Dermis blood vessel endothelial cell (primary cell): ENCODE measurements at regions not wholly inside any gene's neighbourhood (a gene's known extent, or its start where the extent isn't known, plus 50 kb on each side); places are given as distances from the start of the nearest gene placed in this dataset.

ENCODE experiments used
- DNase-seq: peaks from one replicate; pipeline ENCODE4 v3.0.0; 2010

DNA sequence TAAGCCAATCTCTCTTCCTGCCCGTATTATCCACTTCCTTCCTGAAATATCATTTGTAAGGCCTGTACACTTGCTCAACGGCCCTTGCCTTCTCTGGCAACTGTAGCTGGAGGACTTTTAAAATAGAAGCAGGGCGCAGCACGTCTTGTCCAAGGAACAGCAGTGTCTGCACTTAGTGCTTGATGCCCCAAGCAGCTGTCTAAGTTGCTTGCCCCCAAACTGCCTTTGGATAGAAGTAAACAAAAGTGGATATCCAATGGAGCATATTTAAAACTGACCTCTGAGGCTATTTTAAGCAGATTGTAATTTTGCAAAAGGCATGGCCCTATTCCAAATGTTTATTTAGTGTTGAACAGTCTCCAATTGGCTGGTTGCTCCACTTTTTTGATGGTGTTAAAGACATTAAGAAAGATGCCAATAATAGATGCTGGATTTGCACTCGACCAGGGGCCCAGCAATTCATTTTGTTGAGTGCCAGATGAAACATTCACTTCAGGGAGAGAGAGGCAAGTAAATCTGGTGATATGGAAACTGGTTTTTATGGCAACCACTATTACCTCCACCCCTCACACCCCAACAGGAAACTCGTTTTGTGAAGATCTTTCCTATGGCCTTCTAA is 526.8 kb upstream of the TBL1XR1 start:
- peak; percentile 45 for DNase-seq

DNA sequence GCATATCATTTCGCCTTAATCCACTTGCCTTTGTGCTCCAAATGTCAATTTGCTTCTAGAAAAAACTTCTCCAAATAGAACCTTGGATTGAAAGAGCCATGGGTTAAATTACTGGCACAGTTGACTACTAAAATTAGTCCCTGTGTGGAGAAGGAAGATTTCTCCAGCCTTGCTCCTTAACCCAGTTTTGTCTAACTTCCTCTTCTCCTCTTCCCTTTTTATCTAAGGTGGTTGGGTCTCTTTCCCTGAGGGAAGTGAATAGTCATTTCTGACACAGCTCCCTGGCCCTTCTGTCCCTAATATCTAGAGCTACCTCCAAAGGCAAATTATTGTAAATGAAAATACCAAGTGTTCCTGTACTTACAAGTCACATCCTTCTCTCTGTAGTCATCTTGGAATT is 527.9 kb upstream of the TBL1XR1 start:
- DNase-seq, result no peak

DNA sequence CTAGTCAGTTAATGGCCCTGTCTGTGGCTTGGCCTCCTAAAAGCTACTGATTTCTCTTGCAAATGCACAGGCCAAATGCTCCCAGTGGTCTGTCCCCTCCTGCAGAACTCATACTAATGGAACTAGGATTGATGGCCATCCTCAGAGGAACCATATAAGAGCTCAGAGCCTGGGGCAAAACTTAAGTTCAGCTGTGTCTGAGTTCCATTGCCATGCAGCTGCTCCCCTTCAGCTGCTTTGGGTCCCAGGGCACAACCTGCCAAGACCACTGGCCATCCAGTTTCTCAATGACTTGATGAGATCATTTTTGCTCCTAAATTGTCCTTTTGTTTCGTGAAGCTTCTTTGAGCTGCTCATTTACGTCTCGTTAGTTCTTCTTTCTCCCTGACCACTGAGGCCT is 529.5 kb upstream of the TBL1XR1 start:
- DNase-seq, result no peak

DNA sequence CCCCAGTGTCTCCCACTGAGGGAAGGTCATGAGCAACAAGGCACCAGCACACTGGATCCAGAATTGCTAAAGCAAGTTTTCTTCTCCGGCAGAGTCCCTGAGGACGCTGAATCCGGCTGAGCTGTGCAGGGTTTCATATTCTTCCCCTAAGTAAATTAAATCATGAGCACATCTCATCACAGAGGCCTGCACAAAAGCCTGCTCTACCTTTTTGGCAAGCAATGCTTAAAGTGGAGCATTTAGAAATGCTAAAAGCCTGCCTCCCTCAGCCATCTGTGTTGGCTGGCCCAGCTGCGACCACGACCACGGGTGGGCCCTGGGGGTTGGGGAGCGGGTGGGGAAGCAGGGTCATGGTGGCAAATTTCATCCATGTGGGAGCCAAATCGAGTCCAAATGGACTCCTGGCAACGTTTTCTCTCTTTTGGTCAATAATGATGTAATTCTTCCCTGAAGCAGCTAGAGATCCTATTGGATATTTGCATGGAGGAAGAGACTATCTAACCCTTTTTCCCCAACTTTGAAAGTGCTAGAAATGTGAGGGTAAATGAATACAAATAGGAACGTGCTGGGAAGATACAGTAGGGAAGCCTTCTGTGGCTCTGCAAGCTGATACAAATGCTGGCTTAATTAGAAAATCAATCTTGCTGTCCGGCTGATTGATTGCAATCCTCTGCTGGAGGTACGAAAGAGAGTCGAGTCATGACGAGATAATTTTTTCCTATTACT is 532.8 kb upstream of the TBL1XR1 start:
- DNase-seq, result no peak

DNA sequence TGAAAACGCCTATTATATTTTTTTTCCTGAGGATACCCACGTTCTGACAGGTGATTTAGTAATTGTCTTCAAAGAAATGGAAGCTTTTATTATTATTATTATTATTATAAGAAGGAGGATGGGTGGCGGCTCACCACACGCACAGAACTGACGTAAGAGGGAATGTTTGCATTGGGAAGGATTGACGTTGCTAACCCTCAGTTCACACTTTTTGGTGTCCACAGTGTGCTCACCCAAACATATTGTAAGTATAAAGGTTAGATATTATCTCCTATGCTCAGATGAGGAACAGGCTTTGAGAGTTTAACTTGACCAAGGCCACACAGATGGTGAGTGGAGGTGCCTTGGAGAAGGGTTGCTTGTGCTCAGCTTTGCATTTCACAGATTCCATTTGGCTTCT is 533.5 kb upstream of the TBL1XR1 start:
- DNase-seq, result no peak

DNA sequence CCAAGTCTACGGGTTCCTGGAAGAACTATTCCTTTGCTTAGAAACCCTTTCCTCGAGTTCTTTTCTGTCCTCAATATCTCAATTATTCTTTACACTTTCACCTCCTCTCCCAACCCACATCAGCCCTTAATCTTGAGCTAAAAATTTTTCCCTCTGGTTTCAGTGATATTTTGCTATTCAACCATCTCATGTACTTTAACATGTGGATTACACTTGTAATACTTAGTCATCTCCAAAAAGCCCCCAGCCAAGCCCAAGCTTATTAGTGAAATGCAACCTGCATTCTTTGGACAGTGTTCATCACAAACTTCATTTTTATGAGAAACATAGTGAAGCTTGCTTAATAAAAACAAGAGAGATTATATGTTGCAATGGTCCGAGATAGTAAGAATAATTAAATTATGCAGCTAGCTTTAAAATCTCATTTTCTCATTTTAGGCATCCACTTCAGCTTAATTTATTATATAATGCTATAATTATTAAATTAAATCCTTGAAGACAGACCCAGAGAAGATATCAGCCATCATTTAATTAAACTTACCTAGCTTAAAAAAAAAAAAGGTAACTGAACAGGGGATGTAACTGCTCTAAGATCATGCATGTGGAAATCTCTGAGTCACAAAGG is 534.5 kb upstream of the TBL1XR1 start:
- DNase-seq, result no peak

DNA sequence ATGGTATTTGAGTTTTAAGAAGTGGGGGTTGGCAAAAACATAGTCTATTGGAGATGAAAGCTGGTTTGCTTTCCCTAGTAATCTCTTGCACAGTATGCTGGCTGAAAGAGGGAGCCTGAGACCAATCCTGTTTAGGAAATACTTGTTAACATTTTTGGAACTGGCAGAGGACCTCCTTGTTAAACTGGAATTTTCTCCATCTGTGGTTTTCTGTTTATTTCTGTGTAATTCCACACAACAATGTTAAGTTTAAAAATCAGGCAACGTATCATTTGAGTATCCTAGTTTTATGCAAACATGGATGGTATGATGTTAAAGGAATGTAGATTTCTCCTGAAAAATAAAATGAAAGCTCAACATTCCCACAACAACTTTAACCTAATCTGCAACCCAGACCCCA is 536.0 kb upstream of the TBL1XR1 start:
- DNase-seq, result no peak

DNA sequence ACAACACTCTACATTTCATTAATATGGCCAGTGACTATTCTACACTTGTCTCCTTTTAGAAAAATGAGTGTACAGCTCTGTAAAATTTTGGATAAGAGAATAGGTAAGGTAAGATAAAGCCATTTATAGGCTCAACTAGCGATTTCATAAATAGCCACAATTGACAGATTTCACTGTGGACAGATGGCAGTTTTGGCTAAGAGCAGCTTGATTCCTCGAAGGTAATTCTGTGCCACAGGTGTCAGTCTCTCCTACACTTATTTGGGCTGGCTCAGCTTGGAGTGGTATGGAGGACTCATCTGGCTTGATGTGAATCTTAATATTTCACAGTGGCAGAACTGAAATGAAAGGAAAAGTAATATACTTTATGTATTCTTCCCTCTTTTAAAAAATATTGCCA is 536.7 kb upstream of the TBL1XR1 start:
- DNase-seq, result no peak

DNA sequence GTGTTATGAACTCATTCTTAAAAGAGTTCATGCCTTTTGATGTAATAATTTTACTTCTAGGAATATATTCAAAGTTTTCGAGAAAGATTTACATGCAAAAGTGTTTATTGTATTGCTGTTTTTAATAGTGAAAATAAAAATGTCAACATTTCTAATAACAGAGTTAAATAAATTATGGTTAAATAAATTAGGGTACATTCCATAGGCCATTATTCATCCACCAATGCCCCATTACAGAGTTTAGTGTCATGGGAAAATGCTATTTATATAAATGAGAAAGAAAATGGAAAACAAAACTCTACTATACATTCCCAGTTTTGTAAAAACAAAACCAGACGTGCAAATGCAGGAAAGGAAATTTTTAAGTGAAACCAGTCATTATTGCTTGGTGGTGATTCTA is 538.1 kb upstream of the TBL1XR1 start:
- no peak for DNase-seq

DNA sequence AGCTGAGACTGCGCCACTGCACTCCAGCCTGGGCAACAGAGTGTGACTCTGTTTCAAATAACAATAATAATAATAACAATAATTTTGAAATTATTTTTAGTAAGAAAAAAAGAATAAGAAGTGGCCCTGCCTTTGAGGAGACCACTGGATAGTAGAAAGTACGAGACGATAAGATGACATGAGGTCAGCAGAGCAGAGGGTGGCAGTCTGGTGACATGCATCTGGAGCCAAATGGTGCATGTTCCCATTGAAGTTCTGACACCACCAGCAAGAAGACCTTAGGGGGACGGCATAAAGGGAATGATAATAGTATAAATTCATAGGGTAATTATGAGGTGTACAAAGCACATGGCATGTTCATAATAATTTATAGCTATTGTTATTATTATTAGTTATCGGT is 542.2 kb upstream of the TBL1XR1 start:
- DNase-seq, result no peak

DNA sequence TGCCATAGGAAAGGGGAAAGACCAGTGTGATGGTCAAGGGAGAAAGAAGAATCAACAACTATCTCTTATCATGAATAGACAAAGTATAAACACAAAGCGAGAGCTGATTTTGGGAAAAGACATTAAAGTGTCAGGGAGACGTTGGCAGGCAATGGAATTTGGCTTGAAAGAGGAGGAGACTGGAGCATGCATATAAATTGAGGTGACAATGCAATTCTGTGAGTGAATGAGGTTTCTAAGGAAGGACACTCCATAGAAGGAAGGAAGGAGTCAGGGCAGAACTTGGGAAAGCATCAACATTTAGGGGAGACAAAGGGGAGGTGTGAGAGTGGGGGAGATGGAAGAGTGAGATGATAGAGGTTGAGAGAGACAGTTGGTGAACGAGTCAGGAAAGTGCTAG is 543.0 kb upstream of the TBL1XR1 start:
- no peak for DNase-seq

DNA sequence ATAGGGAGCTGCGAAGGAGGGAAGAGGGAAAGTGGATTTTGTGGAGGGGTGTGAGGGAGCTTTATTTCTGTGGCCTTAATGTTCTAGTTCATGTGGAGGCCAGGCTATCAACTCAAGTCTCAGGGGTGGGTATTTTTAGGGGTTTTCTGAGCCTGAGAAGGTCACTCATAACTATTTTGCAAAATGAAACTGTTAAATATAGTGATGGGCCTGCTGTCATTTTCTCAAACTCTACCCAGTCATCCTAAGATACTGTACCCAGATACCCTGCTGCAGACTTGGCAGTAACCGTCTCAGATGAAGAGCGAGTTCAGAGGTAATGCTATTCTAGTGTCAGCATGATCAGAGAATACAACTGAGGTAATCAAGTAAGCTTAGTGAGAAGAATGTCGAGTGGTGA is 545.0 kb upstream of the TBL1XR1 start:
- DNase-seq, result no peak

DNA sequence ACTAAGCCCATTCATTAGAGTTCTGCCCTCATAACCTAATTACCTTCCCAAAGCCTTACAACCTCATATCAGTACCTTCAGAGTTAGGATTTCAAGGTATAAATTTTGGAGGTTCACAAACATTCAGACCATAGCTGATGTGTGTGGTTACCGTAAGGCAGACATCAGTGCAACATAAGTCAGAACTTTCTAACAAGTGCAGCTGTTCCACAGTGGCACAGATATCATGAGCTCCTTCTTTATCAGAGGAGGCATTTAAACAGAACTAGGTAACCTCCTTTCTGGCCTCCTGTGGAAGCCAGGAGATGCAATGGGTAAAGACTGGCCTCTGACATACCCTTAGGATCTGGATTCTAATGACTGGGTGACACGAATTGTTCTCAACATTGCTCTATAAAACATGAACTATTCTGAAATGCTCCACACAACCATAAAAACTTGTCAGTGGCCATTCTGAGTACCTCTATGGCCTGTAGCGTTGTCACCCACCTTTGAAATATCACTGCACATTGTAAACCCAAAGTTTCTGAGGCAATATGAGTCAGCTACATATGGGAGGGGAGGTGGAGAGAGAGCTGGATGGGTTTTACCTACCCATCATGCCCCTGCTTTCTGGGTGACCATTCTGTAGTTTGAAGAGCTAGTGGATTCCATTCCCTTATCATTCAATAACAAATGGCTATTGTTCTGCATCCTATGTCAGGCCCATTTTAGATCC is 546.0 kb upstream of the TBL1XR1 start:
- DNase-seq, result no peak

DNA sequence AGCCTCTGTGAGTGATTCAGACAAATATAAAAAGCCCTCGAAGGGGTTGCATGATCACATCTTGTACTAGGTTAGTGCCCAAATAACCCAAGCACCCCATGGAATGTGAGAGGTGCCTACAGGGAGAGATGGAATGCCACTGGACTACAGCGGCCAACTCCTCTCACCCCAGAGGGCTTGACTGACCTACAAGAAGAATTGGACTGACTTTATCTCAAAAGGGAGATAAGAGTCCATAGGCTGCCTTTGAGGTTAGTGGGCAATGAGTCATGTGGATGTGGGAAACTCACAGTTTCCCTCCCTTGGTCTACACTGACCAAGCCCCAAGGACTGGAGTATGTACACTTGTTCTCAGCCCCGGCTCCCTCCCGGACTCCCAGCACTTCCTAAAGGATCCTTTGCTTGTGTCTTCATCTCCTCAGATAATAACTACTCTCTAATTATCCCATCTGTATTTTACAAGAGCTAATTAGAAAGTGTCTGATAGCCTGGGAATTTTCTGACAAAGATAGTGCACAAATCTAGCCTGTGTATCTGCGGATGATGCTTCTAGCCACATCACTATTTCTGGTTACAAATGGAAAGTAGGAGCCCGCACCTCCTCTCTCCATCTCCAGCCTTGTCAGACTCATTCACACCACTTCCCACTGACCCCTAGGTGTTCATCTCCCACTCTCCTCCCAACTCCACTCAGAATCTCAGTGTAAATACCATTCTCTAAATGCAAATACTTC is 547.8 kb upstream of the TBL1XR1 start:
- no peak for DNase-seq

DNA sequence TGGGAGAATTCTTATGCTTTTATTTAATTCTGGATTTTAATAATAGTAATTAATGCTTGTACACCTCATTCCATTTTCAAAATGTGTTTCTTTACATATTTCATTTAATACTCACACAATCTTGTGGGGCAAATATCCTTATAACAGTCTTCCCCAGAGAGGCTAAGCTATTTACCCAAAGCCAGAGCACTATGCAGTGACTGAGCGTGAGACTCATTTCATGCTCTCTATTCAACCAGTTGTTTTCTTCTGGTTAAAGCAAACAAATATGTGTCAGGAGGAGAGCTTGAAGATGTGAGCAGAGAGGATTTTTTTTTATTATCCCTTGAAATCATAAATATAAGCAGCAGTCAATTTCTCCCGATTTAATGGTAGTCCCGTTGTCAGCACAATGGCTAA is 548.3 kb upstream of the TBL1XR1 start:
- DNase-seq, result no peak

DNA sequence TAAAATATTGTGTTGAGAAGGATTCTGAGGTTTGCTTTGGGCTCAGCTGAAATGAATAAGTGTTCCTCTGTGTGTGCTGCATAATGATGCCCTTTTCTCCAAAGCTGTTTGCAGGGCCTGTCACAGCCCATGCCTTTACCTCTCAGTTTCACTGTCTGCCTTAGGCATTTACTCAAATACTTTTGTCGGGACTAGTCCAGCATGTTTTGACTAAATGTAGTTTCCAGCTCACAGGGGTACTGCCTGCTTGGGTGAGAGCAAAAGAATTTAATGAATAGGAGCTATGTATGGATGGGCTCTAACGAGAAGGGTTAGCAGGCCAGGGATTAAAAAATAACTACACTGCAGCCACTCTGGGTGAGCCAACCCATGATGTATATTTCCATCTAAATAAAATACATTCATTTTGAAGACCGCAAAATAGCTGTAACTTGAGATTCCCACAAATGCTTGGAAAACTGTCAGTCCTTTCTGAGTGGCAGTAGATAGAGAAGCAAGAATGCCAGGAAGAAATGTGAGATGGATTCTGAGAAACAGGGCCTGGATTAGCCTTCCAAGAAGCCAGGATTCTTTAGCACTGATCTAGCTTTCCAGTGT is 549.2 kb upstream of the TBL1XR1 start:
- no peak for DNase-seq

DNA sequence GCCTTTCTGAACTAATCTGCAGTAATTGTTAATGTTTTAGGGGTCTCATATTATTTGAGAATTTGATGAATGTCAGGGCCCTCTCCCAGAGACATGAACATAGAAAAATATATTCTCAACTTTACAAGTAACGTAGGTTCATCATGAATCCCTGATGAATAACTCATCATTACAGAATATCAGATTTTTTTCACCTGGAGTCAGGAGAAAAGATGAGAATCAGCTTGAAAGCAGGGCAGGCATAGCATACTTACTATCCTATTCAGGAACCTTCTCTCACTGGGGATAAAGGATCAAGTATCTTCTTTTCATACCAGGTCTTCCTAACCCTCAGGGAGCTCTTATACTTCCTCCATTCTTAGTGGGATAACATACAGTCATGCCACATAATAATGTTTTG is 552.6 kb upstream of the TBL1XR1 start:
- DNase-seq, result no peak

DNA sequence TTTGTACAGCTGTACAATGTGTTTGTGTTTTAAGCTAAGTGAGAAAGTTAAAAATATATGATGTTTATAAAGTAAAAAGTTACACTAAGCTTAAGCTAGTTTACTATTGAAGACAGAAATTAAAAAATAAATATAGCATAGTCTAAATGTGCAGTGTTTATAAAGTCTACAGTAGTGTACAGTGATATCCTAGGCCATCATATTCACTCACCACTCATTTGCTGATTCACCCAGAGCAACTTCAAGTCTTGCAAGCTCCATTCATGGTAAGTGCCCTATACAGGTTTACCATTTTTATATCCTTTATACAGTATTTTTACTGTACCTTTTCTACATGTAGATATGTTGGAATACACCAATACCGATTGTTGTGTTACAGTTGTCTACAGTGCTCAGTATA is 553.2 kb upstream of the TBL1XR1 start:
- DNase-seq, result no peak

DNA sequence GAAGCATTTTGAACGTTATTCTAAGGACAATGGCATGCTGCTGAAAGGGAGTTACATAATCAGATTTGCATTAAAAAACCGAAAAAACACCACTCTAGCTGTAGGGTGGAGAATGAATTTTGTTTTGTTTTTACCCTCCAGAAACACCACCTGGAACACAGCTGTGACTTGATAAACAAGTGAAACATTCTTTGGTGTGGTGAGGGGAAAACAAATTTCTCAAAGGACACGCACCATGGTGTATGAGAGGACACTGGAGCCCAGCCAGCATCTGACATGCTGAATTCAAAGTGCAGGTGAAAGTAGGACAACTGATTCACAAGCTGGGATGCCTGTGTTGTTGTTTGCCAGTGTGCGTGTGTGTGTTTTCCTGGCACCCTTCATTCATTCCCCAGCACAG is 554.5 kb upstream of the TBL1XR1 start:
- DNase-seq, result no peak

DNA sequence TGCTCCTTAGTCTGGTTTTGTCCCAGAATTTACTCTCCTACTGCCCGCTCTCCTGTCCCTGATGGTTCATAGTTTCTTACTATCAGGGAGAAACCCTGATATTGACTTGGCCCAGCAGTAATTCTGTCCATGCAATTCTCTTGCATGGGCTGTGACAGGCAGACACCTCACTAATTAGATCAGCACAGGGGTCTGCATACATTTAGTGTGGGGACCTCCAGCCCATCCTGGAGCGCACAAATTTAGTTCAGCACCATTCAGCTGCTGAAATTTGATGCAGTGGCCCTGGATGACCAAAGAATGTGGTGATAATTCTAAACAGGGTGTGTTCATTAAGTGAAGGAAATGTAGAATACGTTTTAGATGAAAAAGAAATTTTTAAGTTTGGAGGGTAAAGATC is 555.5 kb upstream of the TBL1XR1 start:
- no peak for DNase-seq

DNA sequence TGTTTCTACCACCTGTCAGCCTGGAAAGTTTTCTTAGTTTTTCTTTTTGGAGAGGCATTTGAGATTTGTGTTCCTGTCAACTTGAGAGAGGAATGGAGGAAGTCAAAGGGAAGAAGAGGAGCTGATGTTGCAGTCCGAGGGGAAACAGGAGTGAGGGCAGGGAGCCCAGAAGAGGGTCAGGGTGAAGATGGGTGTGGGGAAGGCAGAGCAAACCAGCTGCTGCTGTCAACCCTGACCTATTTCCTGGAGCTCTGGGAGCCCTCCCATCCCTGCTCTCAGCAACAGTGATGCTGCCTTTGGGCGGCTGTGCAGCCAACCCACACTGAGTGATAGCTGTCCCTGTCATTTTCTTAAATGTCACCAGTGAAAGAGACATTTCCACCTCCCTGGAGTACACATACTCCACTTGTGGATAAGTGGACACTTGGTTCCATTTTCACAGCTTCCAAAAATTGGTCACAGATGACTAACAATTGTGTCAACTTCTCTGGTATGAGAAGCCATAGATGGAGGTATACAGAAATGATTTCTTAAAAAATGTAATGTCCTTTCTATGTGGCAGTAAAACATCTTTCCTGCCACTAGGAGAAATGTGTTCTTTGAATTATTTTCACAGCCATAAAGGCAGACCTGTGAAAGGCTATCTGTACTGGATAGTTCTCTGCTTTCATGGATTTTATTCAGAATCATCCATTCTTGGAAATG is 556.3 kb upstream of the TBL1XR1 start:
- no peak for DNase-seq

DNA sequence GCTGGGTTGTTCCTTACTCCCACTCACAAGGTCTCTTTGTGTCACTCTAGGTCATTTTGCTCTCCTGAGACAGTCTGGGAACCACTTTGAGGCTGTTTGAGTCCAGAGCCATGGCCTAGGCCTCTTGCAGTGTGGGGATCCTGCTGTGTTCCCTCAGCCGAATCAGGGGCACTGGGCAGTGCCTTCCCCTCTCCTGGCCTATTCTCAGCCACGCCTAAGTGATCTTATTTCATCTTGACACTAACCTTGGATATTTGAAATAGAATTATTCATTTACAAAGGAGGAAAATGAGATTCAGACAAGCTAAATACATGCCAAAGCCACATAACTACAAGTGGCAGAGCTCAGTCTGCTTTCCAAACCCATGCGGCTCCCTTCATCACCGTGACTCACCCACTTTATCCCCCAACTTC is 557.2 kb upstream of the TBL1XR1 start:
- no peak for DNase-seq
